ENCODE measurements at regions not wholly inside any gene's neighbourhood (a gene's known extent, or its start where the extent isn't known, plus 50 kb on each side); places are given as distances from the start of the nearest gene placed in this dataset.

- no peak for TF ChIP-seq SREBF2 (IDR thresholded peaks at IDR 0.05; ENCODE audit: low read length)
- no peak for TF ChIP-seq USF2 (IDR thresholded peaks at IDR 0.05; ENCODE audit: borderline replicate concordance, low read depth, low read length)
- TF ChIP-seq STAT1 (conservative IDR thresholded peaks at IDR 0.05): no peak
- no peak for TF ChIP-seq IKZF2 (IDR thresholded peaks at IDR 0.05)
- TF ChIP-seq, protein P1, sequence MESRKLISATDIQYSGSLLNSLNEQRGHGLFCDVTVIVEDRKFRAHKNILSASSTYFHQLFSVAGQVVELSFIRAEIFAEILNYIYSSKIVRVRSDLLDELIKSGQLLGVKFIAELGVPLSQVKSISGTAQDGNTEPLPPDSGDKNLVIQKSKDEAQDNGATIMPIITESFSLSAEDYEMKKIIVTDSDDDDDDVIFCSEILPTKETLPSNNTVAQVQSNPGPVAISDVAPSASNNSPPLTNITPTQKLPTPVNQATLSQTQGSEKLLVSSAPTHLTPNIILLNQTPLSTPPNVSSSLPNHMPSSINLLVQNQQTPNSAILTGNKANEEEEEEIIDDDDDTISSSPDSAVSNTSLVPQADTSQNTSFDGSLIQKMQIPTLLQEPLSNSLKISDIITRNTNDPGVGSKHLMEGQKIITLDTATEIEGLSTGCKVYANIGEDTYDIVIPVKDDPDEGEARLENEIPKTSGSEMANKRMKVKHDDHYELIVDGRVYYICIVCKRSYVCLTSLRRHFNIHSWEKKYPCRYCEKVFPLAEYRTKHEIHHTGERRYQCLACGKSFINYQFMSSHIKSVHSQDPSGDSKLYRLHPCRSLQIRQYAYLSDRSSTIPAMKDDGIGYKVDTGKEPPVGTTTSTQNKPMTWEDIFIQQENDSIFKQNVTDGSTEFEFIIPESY (IDR thresholded peaks at IDR 0.05): no peak
- no peak for TF ChIP-seq ZZZ3 (IDR thresholded peaks at IDR 0.05; ENCODE audit: control insufficient read depth, insufficient read length, low read depth)
- no peak for TF ChIP-seq NFIC (IDR thresholded peaks at IDR 0.05; ENCODE audit: low read depth, low read length)
- no peak for TF ChIP-seq SMARCA5 (IDR thresholded peaks at IDR 0.05)
- no peak for TF ChIP-seq SUPT20H (IDR thresholded peaks at IDR 0.05; ENCODE audit: borderline replicate concordance, control insufficient read depth, low read depth, low read length)
- TF ChIP-seq, protein P2, sequence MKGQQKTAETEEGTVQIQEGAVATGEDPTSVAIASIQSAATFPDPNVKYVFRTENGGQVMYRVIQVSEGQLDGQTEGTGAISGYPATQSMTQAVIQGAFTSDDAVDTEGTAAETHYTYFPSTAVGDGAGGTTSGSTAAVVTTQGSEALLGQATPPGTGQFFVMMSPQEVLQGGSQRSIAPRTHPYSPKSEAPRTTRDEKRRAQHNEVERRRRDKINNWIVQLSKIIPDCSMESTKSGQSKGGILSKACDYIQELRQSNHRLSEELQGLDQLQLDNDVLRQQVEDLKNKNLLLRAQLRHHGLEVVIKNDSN (IDR thresholded peaks at IDR 0.05; ENCODE audit: borderline replicate concordance, extremely low read length, insufficient read depth, low read depth, low read length): no peak
- TF ChIP-seq CBX5 (IDR thresholded peaks at IDR 0.05; ENCODE audit: low read depth): no peak
- no peak for TF ChIP-seq CREM (IDR thresholded peaks at IDR 0.05; ENCODE audit: low read depth)
- no peak for TF ChIP-seq SMAD5 (IDR thresholded peaks at IDR 0.05; ENCODE audit: low read depth)
- TF ChIP-seq EGR1 (IDR thresholded peaks at IDR 0.05; ENCODE audit: borderline replicate concordance in 1 of 2, low read depth in 2 of 2, low read length in 2 of 2): no peak
- TF ChIP-seq MTA2 (IDR thresholded peaks at IDR 0.05; ENCODE audit: low read depth): no peak
- no peak for TF ChIP-seq DPF2 (IDR thresholded peaks at IDR 0.05)
- TF ChIP-seq NR2C1 (IDR thresholded peaks at IDR 0.05): no peak
- TF ChIP-seq POLR2AphosphoS2 (IDR thresholded peaks at IDR 0.05; ENCODE audit: low read depth, low read length): no peak
- no peak for TF ChIP-seq SIX5 (IDR thresholded peaks at IDR 0.05; ENCODE audit: low read depth, low read length, severe bottlenecking)
- no peak for TF ChIP-seq CHD1 (IDR thresholded peaks at IDR 0.05; ENCODE audit: low read depth, low read length)
- H3K9me3 ChIP-seq (replicated peaks; ENCODE audit: control insufficient read depth, insufficient read depth, low read length): peaks cover 2% of the 10 kb centered on the region; the same call in 2 of the 3 replicates
- ChIA-PET POLR2A (no interaction called here), RAD21 (ENCODE audit: unreplicated experiment) (no interaction called here), SMC1A (ENCODE audit: uncharacterized antibody, unreplicated experiment) (interaction anchor here (1.0 kb wide), 1 partner anchor 241 kb away, joined by 3 read pairs; no protein-coding TSS in a partner anchor), CTCF (no interaction called here)
- H4K20me1 ChIP-seq (ENCODE audit: control insufficient read depth, insufficient read depth): no peaks in the 10 kb centered on the region
- no peak overlapping the region for H3K4me3 ChIP-seq
- intact Hi-C loops (cut with micrococcal nuclease; ENCODE audit: unreplicated experiment) (no loop called here), in situ Hi-C loops (cut with MboI) (no loop called here)
- DNase-seq (ENCODE audit: low read depth, low spot score) (no peak), ATAC-seq (no peak), FAIRE-seq (no peak)
- H3K27ac ChIP-seq (ENCODE audit: control insufficient read depth, insufficient read depth): no peak overlapping the region
- no peak overlapping the region for H3K4me2 ChIP-seq (ENCODE audit: control insufficient read depth, insufficient read depth)
- no peak overlapping the region for H2AFZ ChIP-seq (ENCODE audit: control insufficient read depth, low read depth, low read length)
- no peaks in the 10 kb centered on the region for H3K79me2 ChIP-seq (ENCODE audit: control insufficient read depth, insufficient read depth, low read length)
- H3K9ac ChIP-seq (ENCODE audit: control insufficient read depth, insufficient read depth, low read length): no peak overlapping the region
- no peaks in the 10 kb centered on the region for H3K36me3 ChIP-seq (ENCODE audit: control insufficient read depth in 2 of 2, insufficient read depth in 2 of 2, low read length in 1 of 2)
- no peaks in the 10 kb centered on the region; a peak in 2 of 4 replicates for H3K27me3 ChIP-seq (replicated peaks in 1 of 2; ENCODE audit: control insufficient read depth in 2 of 2, insufficient read depth in 2 of 2, low read length in 1 of 2)
- no peaks in the 10 kb centered on the region for H3K4me1 ChIP-seq (ENCODE audit: control insufficient read depth, insufficient read depth, low read length)
- no CpG with 5 or more reads among the region's 1 CpG for WGBS (ENCODE audit: insufficient coverage, insufficient replicate concordance, low lambda C conversion rate, missing lambda C conversion rate)
- no TSS peak for BruUV-seq (replicated peaks)
These were observed 485.4 kb upstream of the CCDC196 start for GRCh38 chr14:66000766-66001165.

Data from GM12878 (cell line).